GM18868 (cell line): ENCODE measurements at regions not wholly inside any gene's neighbourhood (a gene's known extent, or its start where the extent isn't known, plus 50 kb on each side); places are given as distances from the start of the nearest gene placed in this dataset.

Source experiments
- ATAC-seq: cut with Tn5 transposase; IDR thresholded peaks from one replicate; pipeline ENCODE4 v1.9.1; 2021; ENCODE audit warnings: mild to moderate bottlenecking, moderate library complexity; ENCODE audit not compliant: unreplicated experiment

DNA sequence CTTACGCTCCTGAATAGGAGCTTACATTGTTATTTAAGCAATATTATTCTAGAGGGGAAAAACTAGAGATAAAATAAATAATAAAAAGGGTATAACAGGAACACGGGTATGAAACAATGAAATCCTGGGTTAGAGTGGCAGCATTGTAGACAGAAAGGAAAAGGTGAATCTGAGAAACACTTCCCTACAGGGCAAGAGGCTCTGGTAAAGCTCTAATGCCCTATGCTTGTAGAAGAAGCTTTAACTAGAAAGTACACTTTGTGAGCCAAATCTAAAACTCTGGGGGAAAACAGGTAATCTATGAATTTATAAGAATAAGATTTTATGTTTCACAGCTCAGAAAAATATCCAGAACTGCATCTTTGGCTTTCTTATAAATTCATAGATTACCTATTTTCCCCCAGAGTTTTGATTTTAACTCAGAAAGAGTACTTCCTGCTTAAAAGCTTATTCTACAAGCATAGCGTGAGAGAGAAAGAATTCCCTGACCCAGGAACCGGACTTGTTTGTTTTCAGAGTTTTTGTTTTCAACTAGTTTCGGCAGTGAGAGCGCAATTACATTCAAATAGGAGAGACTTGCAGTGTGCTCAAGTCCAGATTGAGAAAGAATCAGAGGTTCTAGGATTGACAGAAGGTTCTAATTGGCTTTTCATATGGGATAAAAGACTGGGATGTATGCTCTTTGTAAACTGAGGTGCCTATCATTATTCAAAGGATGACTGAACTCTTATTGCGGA lies 651.0 kb upstream of the RORB start:
- peak; percentile 7 for ATAC-seq

DNA sequence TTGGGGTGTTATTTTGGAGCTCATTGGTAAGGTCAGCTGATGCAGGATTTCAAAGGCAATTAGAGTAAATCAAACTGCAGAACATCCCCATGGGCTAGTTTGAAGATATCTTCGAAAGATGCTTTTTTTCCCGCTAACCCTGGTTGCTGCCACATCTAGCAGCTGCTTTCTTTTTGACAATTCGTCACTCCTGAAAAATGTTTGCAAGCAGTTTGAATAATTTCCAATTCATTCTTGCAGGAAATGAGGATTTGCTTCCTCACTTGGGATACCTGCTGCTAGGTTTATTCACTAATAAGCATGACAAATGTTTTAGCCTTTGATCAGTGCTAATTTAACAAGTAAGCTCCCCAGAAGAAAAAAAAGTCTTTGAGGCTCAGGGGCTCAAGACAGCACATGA lies 649.6 kb upstream of the RORB start:
- no peak for ATAC-seq

DNA sequence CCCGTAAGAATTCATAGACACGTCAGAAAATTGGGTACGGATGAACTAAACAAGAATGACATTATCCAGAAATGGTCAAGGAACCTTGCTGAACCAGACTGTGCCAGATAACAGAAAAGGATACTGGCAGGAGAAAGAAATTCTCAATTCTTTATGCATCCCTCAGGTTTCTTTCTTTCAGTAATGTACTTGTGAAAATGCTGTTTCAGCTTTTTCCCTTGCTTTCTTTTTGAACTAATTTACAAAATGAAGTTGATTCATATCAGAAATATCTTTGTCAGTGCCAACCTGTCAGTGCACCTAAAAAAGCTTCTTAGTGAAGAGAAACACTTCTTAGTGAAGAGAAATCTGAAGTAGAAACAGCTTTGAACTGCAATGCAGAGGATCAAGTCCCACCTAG lies 643.6 kb upstream of the RORB start:
- no peak for ATAC-seq

DNA sequence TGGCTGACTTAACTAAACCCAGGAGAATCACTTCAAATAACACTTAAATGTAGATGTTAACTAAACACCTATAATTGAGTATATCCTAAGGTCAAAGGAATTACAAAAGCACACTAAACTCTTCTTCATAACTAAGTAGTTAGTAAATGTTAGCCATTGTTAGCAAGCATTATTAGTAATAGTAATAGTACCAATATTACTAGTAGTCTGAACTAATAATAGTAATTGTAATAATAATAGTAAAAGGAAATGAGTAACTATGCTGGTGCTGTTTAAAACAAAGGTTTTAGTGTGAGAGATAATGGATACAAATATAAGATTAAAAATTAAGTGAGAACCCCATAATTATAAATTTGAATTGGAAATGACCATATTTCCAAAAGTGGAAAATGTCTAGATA lies 641.9 kb upstream of the RORB start:
- no peak for ATAC-seq

DNA sequence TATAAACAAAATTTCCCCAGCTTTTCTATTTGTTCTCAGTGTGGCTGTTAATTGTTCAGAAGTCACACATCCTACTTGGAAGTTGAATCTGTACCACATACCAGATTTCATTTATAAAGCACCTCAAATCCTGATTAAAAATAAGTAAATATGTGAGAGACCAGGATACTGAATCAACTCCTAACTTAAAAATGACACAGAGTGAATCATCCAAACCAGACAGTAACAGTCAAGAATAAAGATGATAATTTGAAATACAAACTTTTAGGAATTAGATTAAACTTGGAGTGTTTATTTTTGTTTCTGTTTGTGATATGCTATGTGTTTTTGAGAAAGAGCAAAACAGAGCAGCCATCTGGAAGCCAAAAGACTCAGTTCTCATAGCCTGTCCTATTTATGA lies 633.2 kb upstream of the RORB start:
- ATAC-seq: no peak

DNA sequence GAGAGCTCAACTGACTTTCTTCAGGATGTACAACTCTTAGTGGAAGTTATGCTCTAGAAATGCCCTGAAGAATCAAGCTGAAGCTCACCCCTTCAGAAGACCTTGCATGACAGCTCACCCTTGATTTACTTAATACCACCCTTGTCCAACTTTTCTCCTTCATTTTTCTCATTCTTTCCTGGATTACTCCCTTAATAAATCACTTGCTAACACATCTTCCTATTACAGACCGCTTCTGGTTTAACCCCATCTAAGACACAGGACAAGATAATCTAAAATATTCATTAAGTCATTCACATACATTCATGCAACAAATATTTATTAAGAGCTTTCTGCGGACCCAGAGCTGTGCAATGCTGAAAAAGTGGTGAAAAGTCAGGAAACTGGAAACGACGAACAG lies 630.7 kb upstream of the RORB start:
- no peak for ATAC-seq

DNA sequence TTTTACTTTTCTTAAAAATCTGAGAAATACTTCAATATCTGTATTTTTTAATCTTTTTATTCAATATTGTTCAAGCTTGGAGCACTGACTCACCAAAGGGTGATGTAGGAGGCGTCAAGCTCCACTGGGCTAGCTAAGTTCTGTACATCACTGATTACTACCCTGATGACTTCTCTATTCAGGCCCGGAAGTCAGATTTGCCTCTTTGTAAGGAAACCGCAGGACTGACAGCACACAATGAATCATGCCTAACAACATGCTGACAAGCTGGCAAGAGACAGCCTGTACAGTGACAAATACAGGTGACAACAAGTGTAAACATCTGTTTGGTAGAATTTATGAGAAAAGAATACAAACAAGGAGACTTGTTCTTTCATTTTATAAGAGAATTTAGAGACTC lies 627.9 kb upstream of the RORB start:
- peak; percentile 100 for ATAC-seq

DNA sequence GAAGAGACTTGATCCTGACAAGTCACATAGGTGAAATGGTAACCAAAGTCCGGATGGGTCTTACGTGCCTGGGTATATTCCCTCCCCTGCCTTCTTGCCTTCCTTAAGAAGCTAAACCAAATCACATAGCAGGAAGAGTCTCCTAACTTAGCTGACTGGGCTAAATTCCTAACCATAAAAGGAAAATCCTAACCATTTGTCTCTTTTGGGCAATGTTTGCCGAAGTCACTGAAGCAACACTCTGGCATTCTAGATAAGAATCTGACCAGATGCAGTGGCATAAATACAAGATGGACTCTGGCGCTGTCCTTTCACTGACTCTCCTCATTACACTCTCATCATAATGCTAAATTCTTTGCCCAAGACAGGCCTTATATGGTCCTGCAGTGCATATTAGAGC lies 625.5 kb upstream of the RORB start:
- ATAC-seq: no peak

DNA sequence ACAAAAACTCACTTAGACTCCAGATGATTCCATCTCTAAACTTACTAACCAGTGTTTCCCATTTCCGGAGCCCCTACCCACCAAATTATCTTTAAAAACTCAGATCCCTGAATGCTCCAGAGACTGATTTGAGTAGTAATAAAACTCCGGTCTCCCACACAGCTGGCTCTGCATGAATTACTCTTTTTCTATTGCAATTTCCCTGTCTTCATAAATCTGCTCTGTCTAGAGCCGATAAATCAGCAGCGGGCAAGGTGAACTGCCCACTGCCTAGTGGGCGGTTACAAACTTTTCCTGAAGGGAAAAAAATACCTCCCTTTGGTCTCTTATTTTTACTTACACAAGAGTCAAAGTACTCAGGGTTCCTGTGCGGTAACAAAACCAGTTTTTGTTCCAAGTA lies 624.4 kb upstream of the RORB start:
- no peak for ATAC-seq

DNA sequence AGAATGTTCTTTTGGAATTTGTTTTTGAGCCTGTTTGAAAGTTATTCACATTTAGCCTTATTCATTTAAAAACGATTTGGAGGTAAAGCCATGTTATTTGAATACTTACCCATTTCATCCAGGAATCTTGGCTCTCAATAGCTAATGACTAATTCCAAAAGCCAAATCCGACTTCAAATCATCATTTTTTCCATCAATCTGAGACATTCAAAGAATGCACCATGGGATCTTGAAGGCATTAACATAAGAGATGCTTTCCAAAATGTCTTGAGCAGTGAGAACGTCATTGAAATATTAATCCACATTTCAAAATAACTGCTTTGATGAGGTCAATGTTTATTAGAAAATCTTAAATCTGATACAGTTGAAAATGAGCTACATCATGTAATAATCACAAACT lies 617.0 kb upstream of the RORB start:
- ATAC-seq: no peak

DNA sequence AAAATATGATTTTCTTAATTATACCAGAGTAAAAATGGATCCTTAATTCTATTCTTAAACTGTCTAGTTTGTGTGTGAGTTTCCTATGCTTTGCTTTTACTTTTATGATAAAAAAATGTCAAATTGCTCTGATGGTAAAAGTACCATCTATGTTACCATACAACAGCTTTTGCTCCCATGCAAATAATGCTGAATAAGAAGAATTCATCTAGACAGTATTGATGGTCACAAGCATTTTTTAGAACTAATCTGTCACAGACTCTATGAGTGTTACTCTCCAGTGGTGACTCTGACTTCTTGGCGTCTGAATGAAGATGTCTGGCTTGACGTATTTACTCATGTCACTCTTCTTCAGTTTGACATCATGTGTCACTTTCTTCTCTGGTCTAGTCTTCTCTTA lies 608.1 kb upstream of the RORB start:
- ATAC-seq: no peak

DNA sequence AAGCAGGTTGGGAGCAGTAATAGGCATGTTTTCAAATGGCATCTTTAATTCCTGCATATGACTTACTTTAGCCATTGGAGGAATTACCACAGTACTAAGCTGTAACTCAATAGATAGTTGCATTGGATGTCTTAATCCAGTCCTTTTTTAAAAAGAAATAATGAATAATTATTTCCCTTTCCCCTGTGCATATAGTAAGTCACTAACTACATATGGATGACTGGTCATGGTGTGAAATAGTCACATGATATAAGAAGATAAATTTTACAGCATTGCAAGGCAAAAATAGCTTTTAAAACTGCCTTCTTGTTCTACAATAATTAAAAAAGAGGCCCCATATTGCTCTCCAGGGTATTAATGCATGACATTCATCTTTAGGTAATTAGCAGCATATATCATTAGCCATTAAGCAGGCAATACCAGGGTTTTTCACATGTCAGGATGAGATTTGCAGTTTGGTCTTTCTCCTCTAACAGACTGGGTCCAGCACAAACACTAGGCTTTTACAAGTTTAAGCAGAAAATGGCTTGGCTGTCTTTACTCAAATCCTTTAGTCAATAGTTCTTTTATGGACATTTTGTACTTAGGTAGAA lies 606.4 kb upstream of the RORB start:
- ATAC-seq: no peak

DNA sequence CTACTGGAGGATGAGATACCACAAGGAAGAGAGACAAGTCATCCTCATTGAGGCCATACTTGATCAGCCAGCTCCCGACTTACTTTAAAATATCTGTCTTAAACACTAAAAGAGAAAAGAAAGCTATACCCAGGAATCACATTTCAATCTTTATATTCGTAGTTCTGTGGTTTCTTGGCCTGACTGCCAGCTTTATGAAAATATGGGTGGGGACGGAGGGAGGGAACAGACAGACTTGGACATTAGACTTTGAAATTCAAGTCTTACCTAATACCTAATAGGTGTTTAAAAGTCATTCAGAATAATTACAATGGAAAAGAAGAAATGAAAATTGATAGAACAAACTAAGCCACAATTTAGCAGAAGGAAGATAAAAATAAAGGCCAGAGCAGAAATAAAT lies 604.8 kb upstream of the RORB start:
- no peak for ATAC-seq

DNA sequence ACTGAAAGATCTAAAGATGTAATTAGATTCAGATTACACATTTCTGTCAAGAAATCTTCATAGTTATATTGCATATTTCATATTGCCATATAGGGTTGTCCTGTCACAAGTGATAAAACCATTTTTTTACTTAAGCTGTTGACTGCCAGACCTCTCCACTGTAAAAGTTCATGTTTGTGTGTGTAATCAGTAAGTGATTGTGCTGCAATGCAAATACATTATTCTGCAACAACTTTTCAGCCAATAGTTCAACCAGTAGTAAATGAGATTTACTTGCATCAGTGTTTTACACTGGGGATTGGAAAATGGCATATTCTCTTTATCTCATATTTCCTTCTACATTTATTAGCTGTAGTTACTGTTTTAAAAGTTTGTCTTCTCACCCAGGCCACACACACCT lies 603.9 kb upstream of the RORB start:
- no peak for ATAC-seq

DNA sequence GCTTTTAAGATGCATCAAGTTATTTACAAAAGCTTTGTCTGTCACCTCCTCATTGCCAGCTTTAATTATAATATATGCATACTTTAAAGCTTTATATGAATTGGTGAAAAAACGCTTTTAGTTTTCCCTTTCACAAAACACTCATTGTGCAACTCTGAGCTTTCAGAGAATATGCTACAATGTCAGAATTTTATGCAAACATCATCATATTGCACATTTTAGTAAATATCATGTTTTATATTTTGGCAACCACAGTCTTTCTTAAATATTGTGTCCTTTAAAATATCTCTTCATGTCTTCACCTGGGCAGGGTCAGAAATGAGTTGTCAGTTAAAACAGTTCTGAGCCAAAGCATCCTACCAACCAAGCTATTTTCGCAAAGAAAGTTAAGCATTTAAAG lies 601.1 kb upstream of the RORB start:
- no peak for ATAC-seq

DNA sequence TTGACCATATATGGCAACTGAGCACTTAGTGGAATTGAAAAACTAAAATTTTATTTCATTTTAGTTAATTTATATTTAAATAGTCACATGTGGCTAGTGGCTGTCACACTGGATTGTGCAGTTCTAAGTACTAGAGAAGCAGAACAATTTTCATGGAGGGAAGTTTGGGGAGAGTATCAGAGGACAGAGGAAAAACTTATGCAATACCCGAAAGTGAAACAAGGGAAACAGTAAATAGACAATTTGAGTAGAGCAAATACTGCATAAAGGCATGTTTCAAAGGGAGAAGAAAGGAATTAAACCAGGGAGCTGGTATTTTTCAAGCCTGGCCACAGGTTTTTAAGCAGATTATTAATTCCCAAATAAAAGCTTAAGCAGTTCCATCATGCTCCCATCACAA lies 590.5 kb upstream of the RORB start:
- no peak for ATAC-seq

DNA sequence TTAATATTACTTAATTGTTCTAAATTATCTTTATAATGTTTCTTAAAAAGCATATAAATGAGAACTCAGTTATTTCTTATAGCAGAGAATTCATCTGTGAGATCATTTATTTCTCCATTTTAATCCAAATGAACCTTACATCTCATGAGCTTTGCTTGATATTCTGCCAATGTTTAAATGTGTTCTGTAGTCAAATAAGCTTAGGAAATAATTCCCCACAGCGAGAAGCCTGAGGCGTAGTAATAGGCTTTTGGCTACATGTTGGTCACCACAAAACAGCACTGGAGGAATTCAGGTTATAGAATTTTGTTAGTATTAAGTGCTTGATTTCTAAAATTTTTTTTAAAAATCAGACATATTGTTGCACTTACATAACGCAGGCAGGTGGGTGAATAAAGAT lies 585.3 kb upstream of the RORB start:
- no peak for ATAC-seq

DNA sequence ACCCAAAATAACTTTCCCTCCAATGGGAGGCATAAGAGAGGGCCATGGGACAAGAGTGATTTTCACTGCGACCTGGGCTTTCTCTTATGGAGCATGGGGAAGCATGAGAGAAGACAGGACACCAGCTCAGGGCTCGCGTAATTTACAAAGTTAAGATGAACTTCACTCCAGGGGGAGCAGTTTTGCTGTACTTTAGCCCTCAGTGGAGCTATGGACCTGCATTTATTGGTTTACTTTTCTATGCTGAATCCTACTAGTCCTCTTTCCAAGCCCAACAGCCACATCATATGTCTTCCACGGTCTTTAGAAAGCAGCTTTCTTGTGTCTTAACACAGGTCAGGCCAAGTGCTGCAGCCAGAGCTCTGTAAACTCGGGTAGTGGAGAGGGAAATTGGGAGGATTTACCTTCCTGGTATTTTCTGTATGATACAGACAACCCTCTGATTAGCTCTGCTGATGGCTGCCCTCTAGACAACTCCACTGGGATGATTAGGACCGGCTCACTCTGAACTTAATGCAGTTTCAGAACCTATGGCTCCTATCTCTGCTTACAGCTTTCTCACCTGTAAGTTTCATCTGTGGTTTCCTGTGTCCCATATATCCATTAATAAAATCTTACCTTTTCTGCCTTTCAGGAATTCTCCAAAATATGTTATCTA lies 581.0 kb upstream of the RORB start:
- ATAC-seq: no peak

DNA sequence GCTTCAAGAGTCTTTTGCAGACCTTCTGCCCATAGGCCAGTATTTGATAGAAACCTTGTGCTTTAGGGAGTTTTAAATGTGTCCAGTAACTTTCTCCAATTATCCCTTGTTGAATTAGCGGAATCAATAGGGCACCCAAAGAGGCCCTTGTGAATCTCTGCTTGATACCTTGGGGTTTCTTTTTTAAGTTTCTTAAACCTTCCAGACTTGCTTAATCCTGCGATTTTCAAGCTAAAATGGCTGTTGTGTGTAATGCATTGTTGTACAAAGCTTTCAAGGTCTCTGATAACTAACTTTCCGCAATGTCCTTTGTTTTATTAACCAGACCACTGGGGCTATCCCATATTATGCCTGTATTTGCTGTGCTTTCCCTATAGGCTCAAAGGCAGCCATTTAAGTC lies 577.4 kb upstream of the RORB start:
- no peak for ATAC-seq

DNA sequence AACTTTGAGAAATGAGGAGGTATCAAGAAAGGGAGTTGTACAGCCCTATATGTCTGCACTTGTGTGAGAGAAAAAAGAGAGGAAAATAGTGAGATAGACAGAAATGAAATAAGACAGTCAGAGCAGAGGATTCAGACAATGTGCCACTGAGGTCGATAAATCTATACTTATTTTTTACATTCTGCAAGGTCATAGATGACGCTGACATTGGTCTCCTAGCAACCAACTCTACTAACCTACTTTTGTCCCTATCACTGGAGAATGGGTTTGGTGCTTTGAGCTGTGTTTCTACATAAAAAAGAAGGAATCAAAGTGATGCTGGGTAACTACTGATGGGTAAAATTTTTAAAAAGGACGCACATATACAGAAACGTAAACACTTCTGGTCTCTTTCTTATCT lies 573.3 kb upstream of the RORB start:
- ATAC-seq: no peak

DNA sequence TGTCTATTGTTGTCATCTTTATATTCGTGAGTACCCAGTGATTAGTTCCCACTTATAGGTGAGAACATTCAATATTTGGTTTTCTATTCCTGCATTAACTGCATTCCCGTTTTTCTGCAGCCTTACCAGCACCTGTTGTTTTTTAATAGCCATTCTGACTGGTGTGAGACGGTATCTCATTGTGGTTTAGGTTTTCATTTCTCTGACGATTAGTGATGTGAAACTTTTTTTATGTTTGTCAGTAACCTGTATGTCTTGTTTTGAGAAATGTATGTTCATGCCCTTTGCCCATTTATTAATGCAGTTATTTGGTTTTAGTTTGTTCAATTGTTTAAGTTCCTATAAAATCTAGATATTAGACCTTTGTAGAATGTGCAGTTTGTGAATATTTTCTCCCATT lies 546.0 kb upstream of the RORB start:
- ATAC-seq: no peak

DNA sequence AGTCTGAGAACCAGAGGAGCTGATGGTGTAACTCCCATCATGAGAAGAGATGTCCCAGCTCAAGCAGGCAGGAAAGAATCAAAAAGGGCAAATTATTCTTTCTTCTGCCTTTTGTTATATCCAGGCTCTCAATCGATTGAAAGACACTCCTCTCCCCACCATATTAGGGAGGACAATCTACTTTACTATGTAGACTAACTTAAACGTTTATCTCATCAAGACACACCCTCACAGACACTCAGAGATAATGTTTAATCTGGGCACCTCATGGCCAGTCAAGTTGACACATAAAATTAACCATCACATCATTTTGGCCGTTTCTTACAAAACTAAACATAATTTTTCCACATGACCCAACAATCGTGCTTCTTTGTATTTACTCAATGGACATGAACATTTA lies 534.3 kb upstream of the RORB start:
- no peak for ATAC-seq

DNA sequence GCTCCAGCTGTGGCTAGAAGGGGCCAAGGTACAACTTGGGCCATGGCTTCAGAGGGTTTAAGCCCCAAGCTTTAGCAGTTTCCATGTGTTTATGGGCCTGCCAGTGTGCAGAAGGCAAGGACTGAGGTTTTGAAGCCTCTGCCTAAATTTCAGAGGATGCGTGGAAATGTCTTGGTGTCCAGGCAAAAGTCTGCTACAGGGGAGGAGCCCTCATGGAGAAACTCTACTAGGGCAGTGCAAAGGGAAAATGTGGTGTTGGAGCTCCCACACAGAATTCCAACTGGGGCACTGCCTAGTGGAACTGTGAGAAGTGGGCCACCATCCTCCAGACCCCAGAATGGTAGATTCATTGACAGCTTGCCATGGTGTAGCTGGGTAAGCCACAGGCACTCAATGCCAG lies 527.2 kb upstream of the RORB start:
- no peak for ATAC-seq
